MM.1S (cell line): ENCODE measurements at regions not wholly inside any gene's neighbourhood (a gene's known extent, or its start where the extent isn't known, plus 50 kb on each side); places are given as distances from the start of the nearest gene placed in this dataset.

Experiments used
- DNase-seq: peaks from one replicate; pipeline ENCODE4 v3.0.0-alpha.2; 2015
- H2AFZ ChIP-seq: fragments of 300-600 bp; sonication (generic); 2 replicates; pipeline ENCODE4 v1.6.0; 2016; ENCODE audit warnings: antibody characterized with exemption, low read length
- H3F3A ChIP-seq: fragments of 300-600 bp; sonication (generic); 2 replicates; pipeline ENCODE4 v1.6.1; 2016; ENCODE audit warnings: mild to moderate bottlenecking, antibody characterized with exemption, low read length, moderate library complexity, mixed read lengths; ENCODE audit not compliant: insufficient read depth
- H3K27ac ChIP-seq: fragments of 300-600 bp; sonication (generic); 2 replicates; pipeline ENCODE4 v1.5.1; 2016; ENCODE audit warnings: mild to moderate bottlenecking, low read length
- H3K27me3 ChIP-seq: fragments of 300-600 bp; sonication (generic); replicated peaks from 2 replicates; pipeline ENCODE4 v1.6.0; 2016; ENCODE audit warnings: low read length; ENCODE audit not compliant: insufficient read depth
- H3K36me3 ChIP-seq: fragments of 300-600 bp; sonication (generic); replicated peaks from 2 replicates; pipeline ENCODE4 v1.6.1; 2016; ENCODE audit warnings: mild to moderate bottlenecking, low read length, mixed read lengths; ENCODE audit not compliant: insufficient read depth
- H3K4me1 ChIP-seq: fragments of 300-600 bp; sonication (generic); 2 replicates; pipeline ENCODE4 v1.6.1; 2016; ENCODE audit warnings: low read length, mixed read lengths
- H3K4me2 ChIP-seq: fragments of 300-600 bp; sonication (generic); 2 replicates; pipeline ENCODE4 v1.6.0; 2016; ENCODE audit warnings: low read depth, low read length
- H3K4me3 ChIP-seq: fragments of 300-600 bp; sonication (generic); 2 replicates; pipeline ENCODE4 v1.5.1; 2016; ENCODE audit warnings: low read length, mixed read lengths
- H3K79me2 ChIP-seq: fragments of 300-600 bp; sonication (generic); 2 replicates; pipeline ENCODE4 v1.6.1; 2016; ENCODE audit warnings: mixed run types, low read length, mixed read lengths
- H3K9ac ChIP-seq: fragments of 300-600 bp; sonication (generic); 2 replicates; pipeline ENCODE4 v1.6.1; 2016; ENCODE audit warnings: low read length, mixed read lengths
- H3K9me2 ChIP-seq: fragments of 300-600 bp; sonication (generic); replicated peaks from 2 replicates; pipeline ENCODE4 v1.6.1; 2016; ENCODE audit warnings: mild to moderate bottlenecking, low read length, mixed read lengths; ENCODE audit not compliant: insufficient read depth
- H3K9me3 ChIP-seq: fragments of 300-600 bp; sonication (generic); replicated peaks from 2 replicates; pipeline ENCODE4 v1.6.1; 2016; ENCODE audit warnings: mild to moderate bottlenecking, low read length, mixed read lengths; ENCODE audit not compliant: insufficient read depth
- H4K20me1 ChIP-seq: fragments of 300-600 bp; sonication (generic); 2 replicates; pipeline ENCODE4 v1.6.1; 2016; ENCODE audit warnings: mild to moderate bottlenecking, low read length, moderate library complexity, mixed read lengths; ENCODE audit not compliant: insufficient read depth
- CTCF ChIP-seq: fragments of 300-600 bp; sonication (generic); IDR thresholded peaks from 2 replicates; pipeline ENCODE4 v1.5.1; 2016; ENCODE audit warnings: antibody characterized with exemption, low read length, mixed read lengths
- EZH2 ChIP-seq: fragments of 300-600 bp; sonication (generic); optimal IDR thresholded peaks from 2 replicates; pipeline ENCODE3; 2017; ENCODE audit warnings: low read depth, mild to moderate bottlenecking, antibody characterized with exemption, low read length, mixed read lengths
- EZH2phosphoT487 ChIP-seq: fragments of 300-600 bp; sonication (generic); IDR thresholded peaks from 2 replicates; pipeline ENCODE4 v1.6.1; 2018; ENCODE audit warnings: antibody characterized with exemption, low read length

DNA sequence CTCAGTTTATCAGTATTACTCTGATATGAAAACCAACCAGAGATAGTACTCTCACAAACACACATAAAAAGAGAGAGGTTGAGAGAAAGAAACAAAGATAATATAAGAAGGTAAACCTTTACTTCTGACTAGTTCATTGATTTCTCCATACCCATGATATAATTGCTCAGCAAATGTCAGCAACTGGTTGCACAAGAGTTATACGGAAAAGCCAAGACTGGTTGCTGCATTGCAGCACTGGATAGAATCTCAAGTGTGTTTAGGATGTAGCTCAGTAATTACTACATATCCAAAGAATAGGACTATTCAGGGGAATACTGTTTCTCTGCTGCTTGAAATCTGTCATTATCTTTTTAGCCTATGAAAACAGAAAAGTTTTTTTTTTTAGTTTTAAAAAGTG is 1332.8 kb downstream of the OLFM4 start:
- H3K4me3 ChIP-seq = no peak overlapping the region
- H2AFZ ChIP-seq = no peak overlapping the region
- H3K9me2 ChIP-seq = no peaks in the 10 kb centered on the region
- H3K27ac ChIP-seq = no peak overlapping the region
- H3K27me3 ChIP-seq = no peaks in the 10 kb centered on the region
- H3K4me2 ChIP-seq = no peak overlapping the region
- no peaks in the 10 kb centered on the region for H3K4me1 ChIP-seq
- no peaks in the 10 kb centered on the region for H3F3A ChIP-seq
- no peak for DNase-seq
- H4K20me1 ChIP-seq = no peaks in the 10 kb centered on the region
- H3K9ac ChIP-seq = no peak overlapping the region
- no peaks in the 10 kb centered on the region for H3K36me3 ChIP-seq
- TF ChIP-seq EZH2 (no peak), EZH2phosphoT487 (no peak), CTCF (no peak)
- no peaks in the 10 kb centered on the region for H3K79me2 ChIP-seq
- no peaks in the 10 kb centered on the region for H3K9me3 ChIP-seq

- Histone ChIP-seq H3K27ac (no peak overlapping the region), H3K4me1 (no peaks in the 10 kb centered on the region), H3K9me3 (no peaks in the 10 kb centered on the region), H3K9me2 (no peaks in the 10 kb centered on the region), H3K36me3 (no peaks in the 10 kb centered on the region), H3K4me2 (no peak overlapping the region), H2AFZ (no peak overlapping the region), H3F3A (no peaks in the 10 kb centered on the region), H3K79me2 (no peaks in the 10 kb centered on the region), H3K4me3 (no peak overlapping the region), H3K9ac (no peak overlapping the region), H3K27me3 (no peaks in the 10 kb centered on the region), H4K20me1 (no peaks in the 10 kb centered on the region)
- no peak for TF ChIP-seq CTCF
- no peak for TF ChIP-seq EZH2
- TF ChIP-seq EZH2phosphoT487 = no peak
- no peak for DNase-seq
These were observed 1338.1 kb downstream of the OLFM4 start for GRCh38 chr13:54366728-54367127.

DNA sequence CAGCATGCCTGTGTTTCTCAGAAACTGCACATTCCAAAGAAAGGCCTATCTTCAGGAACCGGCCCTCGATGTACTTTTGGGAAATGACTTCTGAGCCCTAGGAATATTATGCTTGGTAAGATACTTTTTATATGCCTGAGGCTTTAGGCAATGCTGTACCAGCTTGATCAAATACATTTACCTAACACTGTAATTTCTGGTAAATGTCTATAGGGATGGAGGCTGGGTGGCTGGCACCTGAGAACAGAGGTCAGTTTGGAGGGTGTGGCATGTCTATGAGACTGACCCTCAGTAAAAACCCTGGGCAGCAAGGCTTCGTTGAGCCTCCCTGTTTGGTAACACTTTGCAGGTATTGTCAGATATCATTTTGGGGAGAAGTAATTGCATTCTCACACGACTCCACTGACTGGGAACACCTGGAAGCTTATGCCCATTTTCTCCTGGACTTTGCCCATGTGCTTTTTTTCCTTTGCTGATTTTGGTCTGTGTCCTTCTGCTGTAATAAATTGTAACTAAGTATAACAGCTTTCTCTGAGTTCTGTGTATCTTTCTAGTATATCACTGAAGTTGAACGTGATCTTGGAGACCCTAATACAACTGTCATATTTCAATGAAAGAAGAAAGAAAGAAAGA is 1339.1 kb downstream of the OLFM4 start:
- TF ChIP-seq CTCF (no peak), EZH2phosphoT487 (no peak)
- H4K20me1 ChIP-seq = no peaks in the 10 kb centered on the region
- no peak overlapping the region for H3K9ac ChIP-seq
- DNase-seq = no peak
- H3K9me3 ChIP-seq = no peaks in the 10 kb centered on the region
- H3K4me3 ChIP-seq = no peak overlapping the region
- no peak overlapping the region for H2AFZ ChIP-seq
- no peak overlapping the region for H3K4me2 ChIP-seq
- no peaks in the 10 kb centered on the region for H3K79me2 ChIP-seq
- H3K36me3 ChIP-seq = no peaks in the 10 kb centered on the region
- no peaks in the 10 kb centered on the region for H3K27me3 ChIP-seq
- H3K4me1 ChIP-seq = no peaks in the 10 kb centered on the region
- H3K9me2 ChIP-seq = no peaks in the 10 kb centered on the region
- H3K27ac ChIP-seq = no peak overlapping the region
- H3F3A ChIP-seq = no peaks in the 10 kb centered on the region
